PC-3 (cell line): ENCODE measurements at regions not wholly inside any gene's neighbourhood (a gene's known extent, or its start where the extent isn't known, plus 50 kb on each side); places are given as distances from the start of the nearest gene placed in this dataset.
"Not testable (repeated sequence)": the region's sequence is repeated elsewhere in the genome, so short reads cannot be mapped to it uniquely, and the experiment has no call there.

Experiments used
- ATAC-seq: fragments of 200-7000 bp; cut with Tn5 transposase; 2 replicates; pipeline ENCODE4 v1.9.1; 2020; ENCODE audit warnings: mild to moderate bottlenecking, moderate library complexity
- BruUV-seq: library from RNA; stranded (reverse); fragments of 400-500 nt; replicated peaks from 2 replicates; lab custom pipeline; 2021; lab: Mats Ljungman, UMichigan
- CTCF ChIA-PET: fragments of 300-600 bp; sonication (Branson Sonifier 250); formaldehyde crosslinking; loops from one replicate; lab custom pipeline; 2022; ENCODE audit warnings: antibody characterized with exemption; lab: Charles Lee
- POLR2A ChIA-PET: fragments of 300-600 bp; sonication (Branson Sonifier 250); formaldehyde crosslinking; loops from one replicate; lab custom pipeline; 2022; ENCODE audit warnings: antibody characterized with exemption; ENCODE audit not compliant: unreplicated experiment; lab: Charles Lee
- DNase-seq: peaks from one replicate; pipeline ENCODE4 v3.0.0-alpha.2; 2015
- H2AFZ ChIP-seq: fragments of 300-600 bp; sonication (generic); 2 replicates; pipeline ENCODE4 v1.6.0; 2016; ENCODE audit warnings: antibody characterized with exemption, low read length
- H3F3A ChIP-seq: fragments of 300-600 bp; sonication (generic); one replicate; pipeline ENCODE4 v1.6.0; 2017; ENCODE audit warnings: antibody characterized with exemption, low read length, control low read depth, mild to moderate bottlenecking; ENCODE audit not compliant: unreplicated experiment
- H3K27ac ChIP-seq: fragments of 300-600 bp; sonication (generic); 2 replicates; pipeline ENCODE4 v1.5.1; 2016; ENCODE audit warnings: mild to moderate bottlenecking, low read length
- H3K27me3 ChIP-seq: fragments of 300-600 bp; sonication (generic); 2 replicates; pipeline ENCODE4 v1.6.1; 2016; ENCODE audit warnings: low read length, mixed read lengths
- H3K36me3 ChIP-seq: fragments of 300-600 bp; sonication (generic); 2 replicates; pipeline ENCODE4 v1.6.1; 2016; ENCODE audit warnings: low read depth, mixed run types, low read length, mixed read lengths
- H3K4me1 ChIP-seq: fragments of 300-600 bp; sonication (generic); 2 replicates; pipeline ENCODE4 v1.5.1; 2016; ENCODE audit warnings: low read length; ENCODE audit not compliant: insufficient read depth
- H3K4me2 ChIP-seq: fragments of 300-600 bp; sonication (generic); 2 replicates; pipeline ENCODE4 v1.6.0; 2016; ENCODE audit warnings: low read length
- H3K4me3 ChIP-seq: fragments of 300-600 bp; sonication (generic); 2 replicates; pipeline ENCODE4 v1.5.1; 2016; ENCODE audit warnings: mild to moderate bottlenecking, low read length, mixed read lengths
- H3K79me2 ChIP-seq: fragments of 300-600 bp; sonication (generic); 2 replicates; pipeline ENCODE4 v1.6.1; 2017; ENCODE audit warnings: low read length, mixed read lengths
- H3K9ac ChIP-seq: fragments of 300-600 bp; sonication (generic); 2 replicates; pipeline ENCODE4 v1.6.0; 2016; ENCODE audit warnings: mild to moderate bottlenecking, low read length
- H3K9me2 ChIP-seq: fragments of 300-600 bp; sonication (generic); replicated peaks from 2 replicates; pipeline ENCODE4 v1.6.1; 2016; ENCODE audit warnings: mixed run types, low read length, mixed read lengths
- H3K9me3 ChIP-seq: fragments of 300-600 bp; sonication (generic); 2 replicates; pipeline ENCODE4 v1.6.1; 2016; ENCODE audit warnings: low read length, mixed read lengths
- H4K20me1 ChIP-seq: fragments of 300-600 bp; sonication (generic); 2 replicates; pipeline ENCODE4 v1.6.1; 2016; ENCODE audit warnings: low read length, mixed read lengths
- EZH2 ChIP-seq: fragments of 300-600 bp; sonication (generic); IDR thresholded peaks from one replicate; pipeline ENCODE4 v1.6.1; 2017; ENCODE audit warnings: antibody characterized with exemption, mild to moderate bottlenecking, low read length; ENCODE audit not compliant: unreplicated experiment
- EZH2phosphoT487 ChIP-seq: fragments of 300-600 bp; sonication (generic); IDR thresholded peaks from 2 replicates; pipeline ENCODE4 v1.6.1; 2018; ENCODE audit warnings: mild to moderate bottlenecking, antibody characterized with exemption, low read length, borderline replicate concordance
- intact Hi-C: fragments of 100-400 bp; cut with micrococcal nuclease; formaldehyde crosslinking; loops from 2 replicates; pipeline ENCODE4 v1.9.0; 2023
- TF ChIP-seq, protein P1 (sequence below): fragments of 300-600 bp; sonication (generic); conservative IDR thresholded peaks from 2 replicates; pipeline ENCODE4 v1.5.1; 2017; ENCODE audit warnings: antibody characterized with exemption, low read depth, mild to moderate bottlenecking, low read length

DNA sequence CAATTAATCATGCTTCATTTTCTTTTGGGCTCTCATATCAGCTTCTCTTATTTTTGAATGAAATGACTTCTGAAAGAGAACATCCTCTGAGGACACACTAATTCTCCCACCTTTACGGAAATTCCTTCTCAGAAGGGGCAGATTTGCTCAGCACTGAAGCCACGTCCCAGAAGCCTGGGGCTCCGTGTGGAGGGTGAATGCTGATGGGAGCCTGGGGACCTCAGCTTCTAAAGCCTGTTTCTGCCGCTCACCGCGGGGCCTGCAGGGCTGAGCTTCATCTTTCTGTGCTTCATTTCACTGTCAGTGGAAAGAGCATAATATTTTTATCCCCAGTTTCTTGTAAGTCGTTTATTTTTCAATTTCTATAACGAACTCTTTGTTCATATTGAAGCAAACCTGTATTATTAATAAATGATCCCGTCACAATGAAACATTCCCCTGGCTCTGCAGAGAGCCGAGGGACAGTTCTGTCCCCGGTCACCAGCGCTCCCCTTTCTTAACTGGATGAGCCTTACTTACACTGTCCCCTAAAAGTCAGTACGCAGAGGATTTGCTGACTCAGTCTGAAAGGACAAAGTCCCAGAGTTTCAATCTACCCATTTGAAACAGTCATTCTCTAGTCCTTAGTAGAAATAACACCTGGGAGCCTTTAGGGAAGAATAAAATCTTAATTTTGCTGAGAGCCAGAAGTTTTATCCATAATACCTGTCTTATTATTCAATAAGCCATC, 364.6 kb upstream of the FAT1 start:
- no peaks in the 10 kb centered on the region for H3F3A ChIP-seq
- CTCF ChIA-PET = no interaction called here
- ATAC-seq (no peak), DNase-seq (no peak)
- no peaks in the 10 kb centered on the region for H4K20me1 ChIP-seq
- no peaks in the 10 kb centered on the region for H3K27me3 ChIP-seq
- no peak overlapping the region for H3K4me2 ChIP-seq
- POLR2A ChIA-PET = no interaction called here
- BruUV-seq = no TSS peak
- H3K4me3 ChIP-seq = no peak overlapping the region
- H3K9me3 ChIP-seq = no peaks in the 10 kb centered on the region
- intact Hi-C loops = no loop called here
- no peaks in the 10 kb centered on the region for H3K9me2 ChIP-seq
- no peaks in the 10 kb centered on the region for H3K36me3 ChIP-seq
- no peaks in the 10 kb centered on the region for H3K4me1 ChIP-seq
- H3K79me2 ChIP-seq = no peaks in the 10 kb centered on the region
- no peak for TF ChIP-seq EZH2phosphoT487
- TF ChIP-seq, protein P1, sequence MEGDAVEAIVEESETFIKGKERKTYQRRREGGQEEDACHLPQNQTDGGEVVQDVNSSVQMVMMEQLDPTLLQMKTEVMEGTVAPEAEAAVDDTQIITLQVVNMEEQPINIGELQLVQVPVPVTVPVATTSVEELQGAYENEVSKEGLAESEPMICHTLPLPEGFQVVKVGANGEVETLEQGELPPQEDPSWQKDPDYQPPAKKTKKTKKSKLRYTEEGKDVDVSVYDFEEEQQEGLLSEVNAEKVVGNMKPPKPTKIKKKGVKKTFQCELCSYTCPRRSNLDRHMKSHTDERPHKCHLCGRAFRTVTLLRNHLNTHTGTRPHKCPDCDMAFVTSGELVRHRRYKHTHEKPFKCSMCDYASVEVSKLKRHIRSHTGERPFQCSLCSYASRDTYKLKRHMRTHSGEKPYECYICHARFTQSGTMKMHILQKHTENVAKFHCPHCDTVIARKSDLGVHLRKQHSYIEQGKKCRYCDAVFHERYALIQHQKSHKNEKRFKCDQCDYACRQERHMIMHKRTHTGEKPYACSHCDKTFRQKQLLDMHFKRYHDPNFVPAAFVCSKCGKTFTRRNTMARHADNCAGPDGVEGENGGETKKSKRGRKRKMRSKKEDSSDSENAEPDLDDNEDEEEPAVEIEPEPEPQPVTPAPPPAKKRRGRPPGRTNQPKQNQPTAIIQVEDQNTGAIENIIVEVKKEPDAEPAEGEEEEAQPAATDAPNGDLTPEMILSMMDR = no peak
- no peak for TF ChIP-seq EZH2
- no peak overlapping the region for H3K27ac ChIP-seq
- no peak overlapping the region for H2AFZ ChIP-seq
- H3K9ac ChIP-seq = no peak overlapping the region

DNA sequence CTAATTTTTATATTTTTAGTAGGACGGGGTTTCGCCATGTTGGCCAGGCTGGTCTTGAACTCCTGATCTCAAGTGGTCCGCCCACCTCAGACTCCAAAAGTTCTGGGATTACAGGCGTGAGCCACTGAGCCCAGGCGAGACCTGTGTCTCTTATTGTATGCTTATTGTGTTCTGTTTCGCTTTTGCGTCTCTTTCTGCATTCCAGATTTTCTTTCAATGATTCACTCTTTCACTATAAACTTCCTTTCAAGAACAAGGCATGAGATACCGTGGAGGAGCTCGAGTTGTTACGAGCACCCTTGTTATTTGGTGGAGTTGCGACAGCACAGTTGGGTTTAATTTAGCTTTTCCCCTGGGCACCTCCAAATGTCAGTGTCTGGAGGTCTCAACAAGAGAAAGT, 366.7 kb upstream of the FAT1 start:
- intact Hi-C loops = no loop called here
- Histone ChIP-seq H3K4me2 (no peak overlapping the region), H3K36me3 (no peaks in the 10 kb centered on the region), H3K4me1 (no peaks in the 10 kb centered on the region), H3K79me2 (no peaks in the 10 kb centered on the region), H3K27me3 (no peaks in the 10 kb centered on the region), H3K9me2 (no peaks in the 10 kb centered on the region), H3K4me3 (no peak overlapping the region), H3K9me3 (no peaks in the 10 kb centered on the region), H3K27ac (no peak overlapping the region), H3F3A (no peaks in the 10 kb centered on the region), H4K20me1 (no peaks in the 10 kb centered on the region), H3K9ac (no peak overlapping the region), H2AFZ (no peak overlapping the region)
- ChIA-PET POLR2A (no interaction called here), CTCF (no interaction called here)
- no TSS peak for BruUV-seq
- ATAC-seq (no peak), DNase-seq (no peak)
- TF ChIP-seq EZH2 (no peak), EZH2phosphoT487 (no peak)
- TF ChIP-seq, protein P1 = no peak

DNA sequence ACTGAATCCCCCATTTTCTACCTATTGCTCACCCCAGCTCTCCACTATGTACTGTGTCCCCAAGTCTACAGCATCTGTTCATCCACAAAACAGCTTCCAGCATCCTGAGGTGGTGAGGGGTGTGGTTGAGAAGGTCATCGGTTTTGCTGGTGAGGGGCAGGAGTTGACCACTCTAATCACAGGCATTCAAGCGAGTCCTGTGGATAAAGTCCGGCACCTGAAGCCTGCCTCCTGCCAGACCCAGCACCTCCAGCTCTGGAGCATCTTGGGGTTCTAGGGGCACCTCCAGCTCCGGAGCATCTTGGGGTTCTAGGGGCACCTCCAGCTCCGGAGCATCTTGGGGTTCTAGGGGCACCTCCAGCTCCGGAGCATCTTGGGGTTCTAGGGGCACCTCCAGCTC, 367.2 kb upstream of the FAT1 start:
- DNase-seq, H3K9me3 ChIP-seq, H3K36me3 ChIP-seq, H3F3A ChIP-seq, H3K27ac ChIP-seq, H3K4me3 ChIP-seq, H4K20me1 ChIP-seq, H3K79me2 ChIP-seq, H3K4me1 ChIP-seq, CTCF ChIA-PET, H2AFZ ChIP-seq, H3K4me2 ChIP-seq, H3K9ac ChIP-seq, H3K9me2 ChIP-seq, H3K27me3 ChIP-seq, ATAC-seq, BruUV-seq, intact Hi-C loops, POLR2A ChIA-PET: not testable (repeated sequence)
